ENCODE measurements at regions not wholly inside any gene's neighbourhood (a gene's known extent, or its start where the extent isn't known, plus 50 kb on each side); places are given as distances from the start of the nearest gene placed in this dataset.
"Not testable (repeated sequence)": the region's sequence is repeated elsewhere in the genome, so short reads cannot be mapped to it uniquely, and the experiment has no call there.

- no peak for DNase-seq (ENCODE audit: low read depth)
Observed at GRCh38 chr3:87793337-87793877, 265.4 kb downstream of the CGGBP1 start.

GRCh38 chr3:87792534-87793336 is 266.1 kb downstream of the CGGBP1 start, which contains the start of gene HTR1F:
Gene HTR1F (plus strand): TSS chr3:87792706.
- no peak for DNase-seq (ENCODE audit: low read depth)

- DNase-seq (ENCODE audit: low read depth) = no peak
Observed at GRCh38 chr3:87792198-87792533, 266.6 kb downstream of the CGGBP1 start.

GRCh38 chr3:87791248-87792027 is 267.4 kb downstream of the CGGBP1 start:
- no peak for DNase-seq (ENCODE audit: low read depth)

GRCh38 chr3:87789049-87789448 is 269.8 kb downstream of the CGGBP1 start:
- not testable (repeated sequence) for DNase-seq (ENCODE audit: low read depth)

GRCh38 chr3:87788516-87788915 is 270.3 kb downstream of the CGGBP1 start:
- DNase-seq (ENCODE audit: low read depth) = no peak

GRCh38 chr3:87780811-87781210 is 278.0 kb downstream of the CGGBP1 start:
- DNase-seq (ENCODE audit: low read depth) = no peak

- DNase-seq (ENCODE audit: low read depth) = no peak
Observed at GRCh38 chr3:87778876-87779275, 279.9 kb downstream of the CGGBP1 start.

GRCh38 chr3:87771337-87772192 is 287.2 kb downstream of the CGGBP1 start:
- DNase-seq (ENCODE audit: low read depth) = peak; percentile 25

- no peak for DNase-seq (ENCODE audit: low read depth)
Observed at GRCh38 chr3:87766721-87767120, 292.1 kb downstream of the CGGBP1 start.

GRCh38 chr3:87765256-87765655 is 293.5 kb downstream of the CGGBP1 start:
- no peak for DNase-seq (ENCODE audit: low read depth)

GRCh38 chr3:87761795-87762194 is 297.0 kb downstream of the CGGBP1 start:
- DNase-seq (ENCODE audit: low read depth) = no peak

GRCh38 chr3:87761341-87761740 is 297.5 kb downstream of the CGGBP1 start:
- DNase-seq (ENCODE audit: low read depth) = no peak

- DNase-seq (ENCODE audit: low read depth) = no peak
Observed at GRCh38 chr3:87756616-87757015, 302.2 kb downstream of the CGGBP1 start.

GRCh38 chr3:87755852-87756251 is 303.0 kb downstream of the CGGBP1 start:
- DNase-seq (ENCODE audit: low read depth) = no peak

GRCh38 chr3:87742250-87742649 is 316.6 kb downstream of the CGGBP1 start:
- DNase-seq (ENCODE audit: low read depth) = no peak

- DNase-seq (ENCODE audit: low read depth) = not testable (repeated sequence)
Observed at GRCh38 chr3:87740894-87741293, 317.9 kb downstream of the CGGBP1 start.

- not testable (repeated sequence) for DNase-seq (ENCODE audit: low read depth)
Observed at GRCh38 chr3:87737817-87738216, 321.0 kb downstream of the CGGBP1 start.

- no peak for DNase-seq (ENCODE audit: low read depth)
Observed at GRCh38 chr3:87733671-87734367, 325.0 kb downstream of the CGGBP1 start.

- DNase-seq (ENCODE audit: low read depth) = no peak
Observed at GRCh38 chr3:87732294-87732693, 326.5 kb downstream of the CGGBP1 start.

- DNase-seq (ENCODE audit: low read depth) = no peak
Observed at GRCh38 chr3:87727783-87728182, 331.0 kb downstream of the CGGBP1 start.
